SIG-M5 treated with dmso at 0.1 percent for 504 hours (cell line): ENCODE measurements at regions not wholly inside any gene's neighbourhood (a gene's known extent, or its start where the extent isn't known, plus 50 kb on each side); places are given as distances from the start of the nearest gene placed in this dataset.
"Not testable (repeated sequence)": the region's sequence is repeated elsewhere in the genome, so short reads cannot be mapped to it uniquely, and the experiment has no call there.

ENCODE experiments used
- DNase-seq: peaks from one replicate; lab custom pipeline; 2025; ENCODE audit not compliant: unreplicated experiment; lab: John Stamatoyannopoulos, UW

DNA sequence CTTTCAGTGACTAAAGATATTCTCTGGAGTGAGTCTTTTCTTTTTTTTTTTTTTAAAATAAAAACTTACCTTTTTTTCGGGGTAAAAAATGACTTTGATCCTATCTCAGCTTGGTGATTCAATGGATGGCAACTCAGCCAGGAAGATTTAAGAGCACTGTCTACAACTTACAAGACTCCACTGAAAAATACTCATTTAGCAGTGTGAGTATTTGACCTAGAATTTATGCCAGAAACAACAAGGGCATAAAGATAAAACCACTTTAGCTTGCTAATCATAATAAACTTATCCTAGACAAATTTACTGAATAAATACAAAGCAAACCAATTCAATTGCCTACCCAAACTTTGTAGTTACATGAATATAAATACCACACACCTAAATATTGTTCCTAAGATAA, 446.6 kb downstream of the RPS29 start:
- no peak for DNase-seq

GRCh38 chr14:49134940-49135339, 451.2 kb downstream of the RPS29 start:
- DNase-seq, result peak; percentile 0

DNA sequence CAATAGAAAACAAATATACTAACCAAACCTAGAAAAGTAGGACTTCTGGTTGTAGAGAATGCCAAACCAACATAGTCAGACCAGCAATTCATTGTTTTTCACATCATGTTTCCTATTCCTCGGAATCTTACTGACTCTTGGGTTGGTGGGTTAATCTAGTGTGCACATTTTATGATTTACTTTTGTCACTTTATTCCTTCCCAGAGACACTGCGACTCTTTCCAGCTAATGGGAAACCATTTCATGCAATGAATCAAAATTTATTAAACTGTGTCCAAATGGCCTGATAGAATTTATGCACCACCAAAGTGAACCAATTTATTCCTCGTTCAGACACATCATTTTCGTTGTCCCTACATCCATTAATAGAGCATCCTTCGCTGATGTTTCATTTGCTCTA, 464.9 kb downstream of the RPS29 start:
- DNase-seq, result no peak

GRCh38 chr14:49114161-49114893, 471.9 kb downstream of the RPS29 start:
- no peak for DNase-seq

DNA sequence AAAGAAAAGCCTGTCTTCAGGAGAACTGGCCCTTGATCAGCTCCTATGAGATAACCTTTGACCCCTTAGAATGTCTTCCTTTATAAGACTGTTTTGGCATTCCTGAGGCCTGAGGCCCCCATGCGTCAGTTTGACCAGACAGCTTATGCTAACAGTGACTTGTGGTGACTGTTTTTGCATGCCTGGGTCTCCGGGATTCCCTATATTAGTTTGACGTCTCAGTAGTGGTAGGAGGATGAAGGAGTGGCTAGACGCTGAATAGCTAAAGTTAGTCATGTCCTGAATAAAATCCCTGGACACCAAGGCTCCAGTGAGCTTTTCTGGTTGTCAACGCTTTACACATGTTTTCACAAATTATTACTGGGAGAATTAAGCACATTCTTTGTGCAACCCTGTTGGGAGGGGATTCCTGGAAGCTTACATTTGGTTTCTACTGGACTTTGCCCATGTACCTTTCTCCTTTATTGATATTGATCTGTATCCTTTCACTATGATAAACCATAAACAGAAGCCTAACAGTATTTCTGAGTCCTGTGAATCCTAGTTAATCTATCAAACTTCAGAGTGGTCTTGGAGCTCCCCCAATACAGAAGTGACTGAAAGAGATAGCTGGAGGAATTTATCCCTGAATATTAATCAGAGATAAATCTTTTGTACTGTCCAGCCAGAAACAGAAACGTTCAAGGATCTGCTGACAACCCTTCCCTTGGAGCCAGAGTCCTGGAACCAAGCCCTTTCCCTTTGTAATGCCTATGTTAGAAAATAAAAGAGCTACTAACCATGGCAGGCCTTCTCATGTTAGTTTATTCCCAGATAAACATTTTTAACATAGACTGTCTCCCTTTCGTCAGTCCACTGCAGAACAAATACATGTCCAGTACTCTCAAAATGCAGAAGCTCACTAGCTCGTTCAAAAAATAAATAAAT, 479.2 kb downstream of the RPS29 start:
- no peak for DNase-seq

- DNase-seq, result no peak
These were observed 480.2 kb downstream of the RPS29 start for GRCh38 chr14:49105956-49106355.

DNA sequence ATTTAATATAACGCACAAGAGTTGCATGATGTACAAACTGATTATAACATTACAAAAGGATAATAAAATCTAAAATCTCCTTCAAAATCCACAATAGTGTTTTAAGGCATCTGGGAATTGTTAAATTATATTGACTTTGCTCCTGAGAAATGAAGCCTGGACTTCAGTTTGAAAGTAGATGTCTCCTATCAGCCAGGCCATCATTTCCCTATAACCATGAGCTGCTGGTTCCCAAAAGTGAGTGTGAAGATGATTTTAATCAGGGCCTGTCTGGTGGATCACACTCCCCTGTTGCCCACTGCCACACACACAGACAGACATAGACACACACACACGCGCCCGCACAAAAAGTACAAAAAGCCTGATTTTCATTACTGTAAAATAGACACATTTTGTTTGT, 480.7 kb downstream of the RPS29 start:
- DNase-seq, result no peak

- DNase-seq, result no peak
These were observed 493.8 kb downstream of the RPS29 start for GRCh38 chr14:49092345-49092744.

- DNase-seq, result no peak
These were observed 497.1 kb downstream of the RPS29 start for GRCh38 chr14:49089107-49089506.

- not testable (repeated sequence) for DNase-seq
These were observed 512.9 kb downstream of the RPS29 start for GRCh38 chr14:49073292-49073691.

GRCh38 chr14:49058511-49058910, 527.7 kb downstream of the RPS29 start:
- DNase-seq, result no peak

DNA sequence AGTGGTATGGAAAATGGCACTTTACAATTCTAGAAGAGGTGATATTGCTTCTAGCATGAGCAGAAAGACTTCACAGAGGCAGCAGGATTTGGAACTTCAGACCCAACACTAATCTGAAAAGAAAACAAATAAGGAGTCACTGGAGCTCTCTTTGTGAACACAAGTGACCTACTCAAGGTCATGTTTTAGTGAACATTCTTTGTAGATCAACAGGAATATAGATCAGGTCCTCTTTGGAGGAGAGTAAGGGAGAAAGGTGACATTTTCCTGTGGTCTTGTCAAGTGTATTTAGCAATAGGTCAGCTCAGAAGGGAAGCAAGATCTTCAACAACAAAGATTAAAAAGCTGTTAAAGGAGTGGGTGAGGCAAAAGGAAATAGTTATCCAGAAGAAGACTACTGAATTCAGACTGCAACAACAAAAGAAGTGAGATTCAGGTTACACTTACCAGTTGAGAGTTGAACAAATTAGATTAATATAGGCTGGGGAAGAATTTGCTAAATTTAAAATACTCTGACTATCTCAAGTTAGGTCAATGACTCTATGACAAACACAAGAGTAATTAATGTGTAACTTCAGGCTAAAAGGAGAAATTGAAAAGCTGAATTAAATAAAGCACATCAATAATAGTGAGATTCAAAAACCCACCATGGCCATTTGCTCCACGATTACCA, 528.2 kb downstream of the RPS29 start:
- DNase-seq, result no peak

GRCh38 chr14:49056021-49056420, 530.2 kb downstream of the RPS29 start:
- DNase-seq, result no peak

DNA sequence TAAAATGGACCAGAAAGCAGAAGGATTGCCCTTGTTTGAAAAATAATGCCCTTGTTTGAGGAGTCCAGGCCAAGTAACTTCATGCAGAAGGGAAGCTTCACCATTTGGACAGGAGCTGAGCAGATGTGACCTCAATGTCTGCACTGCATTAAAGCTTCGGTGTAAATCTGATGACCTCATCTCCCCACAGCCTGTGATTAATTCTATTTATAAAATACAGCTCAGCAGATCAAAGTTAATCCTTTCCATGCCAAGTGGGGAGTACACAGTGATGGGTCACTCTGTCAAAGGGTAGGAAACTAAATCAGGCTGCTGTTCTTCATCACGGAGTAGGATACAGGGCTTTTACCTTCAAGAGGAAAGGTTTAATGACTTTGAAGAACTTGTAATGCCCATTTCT, 533.7 kb downstream of the RPS29 start:
- no peak for DNase-seq

GRCh38 chr14:49051328-49052060, 534.7 kb downstream of the RPS29 start:
- DNase-seq, result no peak

DNA sequence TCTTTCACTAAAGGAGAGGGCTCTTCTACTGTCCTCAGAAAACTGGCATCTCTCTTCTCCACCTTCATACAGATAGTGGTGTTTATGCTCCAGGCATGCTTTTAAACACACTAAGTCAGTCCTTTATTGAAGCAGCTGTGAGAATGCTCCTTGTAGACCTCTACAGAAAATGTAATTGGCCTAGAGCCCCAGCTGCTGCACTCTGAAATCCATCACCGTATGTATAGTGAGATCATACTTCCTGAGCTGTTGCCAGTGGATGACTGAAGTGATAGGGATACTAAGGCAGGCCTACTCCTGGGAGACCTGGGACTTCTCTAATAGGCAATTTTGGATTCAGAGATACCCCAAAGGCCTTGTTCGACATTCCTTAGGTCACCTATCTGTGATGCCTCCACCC, 535.4 kb downstream of the RPS29 start:
- DNase-seq, result no peak

DNA sequence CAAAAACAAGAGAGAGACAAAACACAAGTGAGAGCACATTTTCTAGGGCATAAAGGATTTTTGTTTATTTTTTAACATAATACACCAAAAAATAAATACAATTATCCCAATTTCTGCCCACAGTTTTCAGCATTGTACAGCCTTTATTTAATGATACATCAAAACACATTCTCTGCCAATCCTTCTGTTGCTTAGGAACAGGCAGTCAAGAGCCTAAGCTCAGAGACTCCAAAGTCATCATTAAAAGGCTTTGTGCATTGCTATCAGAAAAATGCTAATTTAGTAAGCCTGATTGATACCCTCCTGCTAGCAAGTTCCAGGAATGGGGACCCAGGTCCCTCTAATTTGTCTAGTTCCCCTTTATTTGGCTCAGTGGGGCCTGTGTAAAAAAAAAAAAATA, 536.5 kb downstream of the RPS29 start:
- no peak for DNase-seq

- no peak for DNase-seq
These were observed 541.2 kb downstream of the RPS29 start for GRCh38 chr14:49044981-49045380.

GRCh38 chr14:49036984-49037516, 549.1 kb downstream of the RPS29 start:
- no peak for DNase-seq

DNA sequence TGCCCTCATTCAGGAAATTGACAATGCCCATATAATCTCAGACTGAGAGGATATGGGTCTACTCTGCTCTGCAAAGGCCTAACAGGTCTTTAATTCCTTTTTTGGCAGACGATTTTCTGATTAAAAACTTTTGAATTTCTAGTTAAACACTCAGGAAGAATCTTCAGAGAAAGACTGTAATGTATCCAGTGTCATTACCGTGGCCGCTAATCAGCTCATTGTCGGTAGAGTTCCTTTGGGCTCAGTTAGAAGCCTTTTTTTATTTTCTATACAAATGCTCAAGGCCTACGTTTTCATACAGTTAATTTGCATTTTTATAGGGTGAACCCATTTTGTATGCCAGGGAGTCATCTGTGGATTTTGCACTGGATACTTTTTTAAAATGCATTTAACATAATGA, 549.9 kb downstream of the RPS29 start:
- DNase-seq, result no peak

DNA sequence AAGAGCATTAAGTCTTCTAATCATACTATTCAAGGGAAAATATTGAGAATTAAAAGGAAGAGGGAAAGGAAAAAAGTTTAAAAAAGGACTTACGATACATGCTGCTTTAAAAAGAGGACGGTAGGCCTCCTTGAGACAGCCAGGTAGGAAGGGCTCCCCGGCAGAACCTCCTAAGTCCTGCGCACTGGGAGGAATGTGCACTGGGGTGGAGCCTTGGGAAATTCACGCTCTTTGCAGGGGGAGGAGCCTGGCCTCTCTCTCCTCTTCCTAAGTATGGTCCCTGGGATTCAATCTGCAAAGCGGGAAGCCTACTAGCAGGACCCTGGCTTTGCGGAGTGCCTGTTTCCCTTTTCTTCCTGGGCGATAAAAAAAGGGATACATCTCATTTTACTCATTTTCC, 553.0 kb downstream of the RPS29 start:
- DNase-seq, result no peak
